GM21526 (cell line): ENCODE measurements at regions not wholly inside any gene's neighbourhood (a gene's known extent, or its start where the extent isn't known, plus 50 kb on each side); places are given as distances from the start of the nearest gene placed in this dataset.
"Not testable (repeated sequence)": the region's sequence is repeated elsewhere in the genome, so short reads cannot be mapped to it uniquely, and the experiment has no call there.

Experiments
- ATAC-seq: cut with Tn5 transposase; IDR thresholded peaks from one replicate; pipeline ENCODE4 v1.9.1; 2021; ENCODE audit warnings: moderate library complexity; ENCODE audit not compliant: unreplicated experiment, low FRiP score

DNA sequence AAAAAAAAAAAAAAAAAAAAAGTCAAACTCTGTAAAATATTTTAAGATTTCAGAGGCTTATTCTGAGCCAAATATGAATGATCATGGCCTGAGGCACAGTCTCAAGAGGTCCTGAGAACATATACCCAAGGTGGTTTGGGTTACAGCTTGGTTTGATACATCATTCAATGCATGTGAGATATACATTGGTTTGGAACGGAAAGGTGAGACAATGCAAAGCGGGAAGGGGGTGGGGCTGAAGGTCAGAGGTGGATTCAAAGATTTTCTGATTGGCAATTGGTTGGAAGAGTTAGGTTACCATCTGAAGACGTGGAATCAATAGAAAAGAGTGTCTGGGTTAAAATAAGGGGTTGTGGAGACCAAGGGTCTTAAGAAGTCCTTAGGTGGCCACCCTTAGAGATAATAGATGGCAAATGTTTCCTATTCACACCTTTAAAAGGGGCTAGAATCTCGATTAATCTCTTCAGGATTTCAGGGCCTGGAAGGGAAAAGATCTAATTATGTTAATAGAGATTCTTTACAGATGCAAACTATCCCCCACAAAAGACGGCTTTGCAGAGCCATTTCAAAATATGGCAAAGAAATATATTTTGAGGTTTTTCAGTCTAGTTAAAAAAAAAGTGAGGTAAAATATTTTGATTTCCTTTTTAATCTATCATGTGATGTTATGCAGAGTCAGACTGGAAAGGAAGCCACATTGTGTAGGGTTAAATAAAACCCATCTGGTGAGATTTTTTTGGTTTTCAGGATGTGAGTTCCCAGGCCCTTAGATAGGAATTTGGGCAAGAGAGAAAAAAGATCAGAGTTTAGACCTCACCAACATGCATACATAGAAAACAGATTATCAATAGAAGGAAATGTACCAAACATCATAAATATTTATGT lies 173.8 kb upstream of the CNOT2 start:
- ATAC-seq: no peak

DNA sequence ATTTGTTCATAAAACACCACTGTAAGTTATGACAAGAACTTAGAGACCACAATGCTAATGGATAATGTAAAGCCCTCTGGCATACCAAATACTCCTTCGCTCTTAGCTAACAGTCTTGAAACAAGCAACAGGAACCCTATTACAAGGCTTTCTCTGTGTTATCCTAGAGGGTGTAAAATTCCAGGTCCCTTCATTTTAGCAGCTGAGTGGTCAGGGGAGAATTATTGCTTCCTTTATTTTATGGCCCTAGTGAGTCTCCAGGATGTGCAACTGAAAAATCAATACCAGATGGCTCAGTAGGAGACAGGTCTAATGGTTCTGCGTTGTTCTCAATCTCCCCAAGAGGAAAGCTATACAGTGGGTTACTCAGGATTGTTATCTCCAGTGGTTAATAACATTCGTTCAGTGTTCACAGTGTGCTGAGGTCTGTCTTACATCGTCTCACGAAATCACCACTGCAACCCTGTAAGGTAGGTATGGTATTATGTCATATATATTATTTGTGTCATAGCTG lies 172.7 kb upstream of the CNOT2 start:
- no peak for ATAC-seq

GRCh38 chr12:70074510-70074909 lies 168.7 kb upstream of the CNOT2 start:
- no peak for ATAC-seq

DNA sequence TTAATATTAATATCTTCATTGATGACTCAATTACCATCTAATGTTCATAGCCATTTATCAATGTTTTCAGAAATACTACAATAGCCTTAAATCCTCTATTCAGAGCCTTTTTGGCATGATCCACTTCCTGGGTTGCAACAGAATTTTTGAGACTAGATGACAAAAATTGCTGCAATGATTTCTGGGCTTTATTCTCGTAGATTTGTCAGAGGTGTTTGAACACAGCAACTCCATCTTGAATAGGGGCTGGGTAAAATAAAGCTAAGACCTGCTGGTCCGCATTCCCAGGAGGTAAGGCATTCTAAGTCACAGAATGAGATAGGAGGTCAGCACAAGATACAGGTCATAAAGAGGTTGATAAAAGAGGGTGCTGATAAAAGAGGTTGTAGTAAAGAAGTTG lies 165.8 kb upstream of the CNOT2 start:
- ATAC-seq: no peak

DNA sequence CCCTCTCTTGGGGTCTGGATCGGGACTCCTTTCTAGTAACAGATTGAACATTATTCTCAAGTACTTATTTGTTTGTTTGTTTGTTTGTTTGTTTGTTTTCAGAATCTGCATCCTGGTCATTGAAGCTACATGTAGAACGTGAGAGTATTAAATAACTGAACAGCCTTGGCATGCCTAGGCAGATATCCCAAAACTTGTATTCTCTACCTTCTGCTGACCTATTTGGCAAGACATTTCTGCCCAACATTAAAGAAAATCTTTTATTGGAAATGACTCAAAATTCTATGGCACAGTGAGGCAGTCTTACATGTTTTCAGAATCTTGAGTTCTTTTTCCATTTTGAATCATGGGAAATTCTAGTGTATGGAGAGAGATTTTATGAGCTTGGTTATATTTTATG lies 165.1 kb upstream of the CNOT2 start:
- no peak for ATAC-seq

DNA sequence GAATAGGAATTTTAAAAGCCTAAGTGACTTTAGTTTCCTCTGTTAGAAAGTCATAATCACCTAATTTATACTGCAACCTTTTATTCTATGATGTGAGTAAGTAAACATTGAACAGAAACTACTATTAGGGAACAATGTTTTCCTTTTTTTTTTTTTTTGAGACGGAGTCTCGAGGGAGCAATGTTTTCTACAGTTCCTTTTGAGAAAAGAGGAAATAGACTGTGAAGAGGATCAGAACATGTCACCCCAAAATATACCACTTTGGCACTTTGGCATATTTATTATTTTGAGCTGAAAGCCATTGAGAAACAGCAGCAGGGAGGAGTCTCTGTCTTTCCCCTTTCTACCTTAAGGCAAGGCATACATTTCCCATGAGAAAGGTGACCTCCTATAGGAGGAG lies 162.7 kb upstream of the CNOT2 start:
- no peak for ATAC-seq

- ATAC-seq: no peak
Observed at GRCh38 chr12:70082997-70083676, 160.1 kb upstream of the CNOT2 start.

DNA sequence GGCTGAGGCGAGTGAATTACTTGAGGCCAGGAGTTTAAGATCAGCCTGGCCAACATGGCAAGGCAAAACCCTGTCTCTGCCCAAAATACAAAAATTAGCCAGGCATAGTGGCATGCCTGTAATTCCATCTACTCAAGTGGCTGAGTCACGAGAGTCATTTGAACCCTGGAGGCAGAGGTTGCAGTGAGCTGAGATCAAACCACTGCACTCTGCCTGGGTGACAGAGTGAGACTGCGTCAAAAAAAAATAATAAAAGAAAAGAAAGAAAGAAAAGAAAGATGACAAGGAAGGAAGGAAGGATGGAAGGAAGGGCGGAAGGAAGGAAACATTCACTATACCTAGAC lies 159.6 kb upstream of the CNOT2 start:
- ATAC-seq: no peak

- ATAC-seq: not testable (repeated sequence)
Observed at GRCh38 chr12:70086372-70086771, 156.9 kb upstream of the CNOT2 start.

- no peak for ATAC-seq
Observed at GRCh38 chr12:70091021-70091521, 152.2 kb upstream of the CNOT2 start.

DNA sequence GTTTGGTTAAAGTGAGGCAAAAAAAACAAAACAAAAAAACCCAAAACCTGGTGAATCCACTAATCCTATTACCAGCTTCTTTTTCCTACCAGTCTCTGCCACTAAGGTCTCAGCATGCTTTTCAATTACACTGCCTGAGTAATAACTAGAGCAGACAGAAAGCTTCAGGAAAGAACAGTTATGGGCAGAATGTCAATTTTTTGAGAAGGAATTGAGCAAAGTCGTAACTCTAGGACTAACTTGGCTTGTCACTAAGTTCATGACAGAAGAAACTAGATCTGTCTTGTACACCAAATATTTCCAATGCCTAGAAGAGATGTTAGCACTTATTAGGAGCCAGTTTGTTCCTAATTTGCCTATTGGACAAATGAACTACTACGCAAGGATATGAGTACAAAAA lies 148.8 kb upstream of the CNOT2 start:
- no peak for ATAC-seq

DNA sequence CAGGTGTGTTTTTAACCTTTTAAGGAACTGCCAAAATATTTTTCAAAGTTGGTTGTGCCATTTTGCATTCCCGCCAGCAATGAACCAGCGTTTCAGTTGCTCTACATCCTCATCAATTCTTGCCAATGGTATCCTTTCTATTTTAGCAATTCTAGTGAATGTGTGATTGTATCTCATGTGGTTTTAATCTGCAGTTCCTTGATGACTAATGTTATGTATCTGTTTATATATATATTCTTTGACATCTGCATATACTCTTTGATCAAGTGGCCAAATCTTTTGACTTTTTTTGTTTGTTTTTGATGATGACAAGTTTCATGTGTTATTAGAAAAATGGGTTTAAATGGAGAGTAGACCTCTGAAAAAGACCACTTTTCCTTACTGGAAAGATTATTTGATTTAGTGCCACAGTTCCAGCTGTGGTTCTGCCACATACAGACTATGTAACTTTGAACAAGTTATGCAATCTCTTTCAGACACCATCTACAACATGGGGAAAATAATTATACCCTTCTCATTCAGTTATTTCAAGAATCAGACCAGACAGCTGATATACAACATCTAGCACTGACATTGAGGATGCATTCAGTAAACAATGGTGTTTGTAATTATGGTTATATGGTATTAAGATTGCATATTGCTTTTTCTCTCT lies 146.3 kb upstream of the CNOT2 start:
- no peak for ATAC-seq

GRCh38 chr12:70101064-70101463 lies 142.2 kb upstream of the CNOT2 start:
- no peak for ATAC-seq

GRCh38 chr12:70106347-70106746 lies 136.9 kb upstream of the CNOT2 start:
- no peak for ATAC-seq

DNA sequence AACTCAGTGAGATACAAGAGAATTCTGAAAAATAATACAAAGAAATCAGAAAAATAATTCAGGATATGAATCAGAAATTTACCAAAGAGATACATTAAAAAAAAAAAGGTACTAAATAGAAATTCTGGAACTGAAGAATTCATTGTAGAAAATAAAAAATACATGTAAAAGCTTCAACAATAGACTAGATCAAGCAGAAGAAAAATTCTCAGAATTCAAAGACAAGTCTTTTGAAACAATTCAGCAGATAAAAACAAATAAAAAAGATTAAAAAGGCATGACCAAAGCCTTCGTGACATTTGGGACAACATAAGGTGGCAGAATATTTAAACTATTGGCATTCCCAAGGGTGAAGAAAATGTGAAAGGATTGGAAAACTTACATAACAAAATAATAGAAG lies 133.1 kb upstream of the CNOT2 start:
- no peak for ATAC-seq

GRCh38 chr12:70117670-70118069 lies 125.6 kb upstream of the CNOT2 start:
- no peak for ATAC-seq

DNA sequence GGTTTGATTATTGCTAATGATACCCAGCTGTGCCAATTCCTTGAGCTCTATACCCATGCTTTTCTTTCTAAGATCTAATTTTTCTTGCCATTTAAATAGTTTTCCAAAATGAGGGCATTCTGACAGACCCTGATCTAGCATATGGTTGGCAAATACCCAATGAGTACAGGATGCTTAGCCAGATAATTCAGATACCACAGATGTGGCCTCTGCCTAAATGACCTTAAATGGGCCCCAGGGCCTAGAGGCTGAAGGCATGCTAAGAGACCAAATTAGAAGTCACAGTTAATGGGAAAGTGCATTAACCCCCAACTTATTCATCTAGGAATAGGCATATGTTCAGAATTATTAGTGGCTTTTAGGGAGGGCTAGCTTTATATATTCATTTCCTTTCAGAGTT lies 122.3 kb upstream of the CNOT2 start:
- ATAC-seq: no peak

- no peak for ATAC-seq
Observed at GRCh38 chr12:70121562-70121961, 121.7 kb upstream of the CNOT2 start.

DNA sequence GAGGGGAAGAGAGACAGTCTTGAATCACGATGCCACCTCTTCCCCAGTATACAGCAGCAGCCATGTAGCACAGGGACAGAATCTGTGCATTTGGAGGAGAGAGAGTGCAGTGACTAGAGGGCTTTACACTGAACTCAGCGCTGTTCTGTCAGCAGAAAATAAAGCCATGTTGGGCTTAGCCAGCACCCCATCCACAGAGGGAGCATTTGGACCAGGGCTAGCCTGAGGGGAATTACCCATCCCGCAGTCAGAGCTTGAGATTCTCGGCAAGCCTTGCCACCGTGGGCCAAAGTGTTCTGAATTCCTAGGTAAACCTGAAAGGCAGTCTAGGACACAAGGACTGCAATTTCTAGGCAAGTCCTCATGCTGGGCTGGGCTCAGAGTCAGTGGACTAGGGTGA lies 120.4 kb upstream of the CNOT2 start:
- ATAC-seq: no peak

- ATAC-seq: no peak
Observed at GRCh38 chr12:70149013-70149412, 94.2 kb upstream of the CNOT2 start.

DNA sequence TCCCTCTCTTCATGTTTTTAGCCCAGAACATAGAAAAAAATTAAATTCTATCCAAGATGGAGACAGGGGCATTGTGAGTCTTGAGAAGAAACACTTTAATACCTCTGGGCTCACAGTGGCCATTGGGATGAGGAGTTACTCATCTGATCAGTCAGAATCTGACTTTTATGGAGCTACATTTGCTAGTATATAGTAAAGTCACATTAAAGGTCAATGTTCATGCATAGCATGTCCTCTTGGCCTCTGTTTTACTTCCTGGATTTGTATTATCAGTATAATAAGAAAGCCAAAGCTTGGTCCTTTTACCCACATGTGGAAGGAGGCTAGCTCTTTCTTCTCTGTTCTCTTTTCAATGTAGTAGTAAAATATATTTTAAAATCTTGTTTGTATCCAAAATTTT lies 93.6 kb upstream of the CNOT2 start:
- no peak for ATAC-seq
